Hematopoietic multipotent progenitor cell treated with erythropoietin and hydrocortisone succinate and interleukin-3 and kit ligand, for 17 days (in vitro differentiated cells): ENCODE measurements at regions not wholly inside any gene's neighbourhood (a gene's known extent, or its start where the extent isn't known, plus 50 kb on each side); places are given as distances from the start of the nearest gene placed in this dataset.

Source experiments
- DNase-seq: peaks from one replicate; pipeline ENCODE4 v3.0.0-alpha.2; 2015; ENCODE audit warnings: low spot score

- no peak for DNase-seq
Measured at GRCh38 chr7:131226514-131226865, 101.2 kb upstream of the MKLN1 start.

- DNase-seq: no peak
Measured at GRCh38 chr7:131231381-131232220, 96.1 kb upstream of the MKLN1 start.

DNA sequence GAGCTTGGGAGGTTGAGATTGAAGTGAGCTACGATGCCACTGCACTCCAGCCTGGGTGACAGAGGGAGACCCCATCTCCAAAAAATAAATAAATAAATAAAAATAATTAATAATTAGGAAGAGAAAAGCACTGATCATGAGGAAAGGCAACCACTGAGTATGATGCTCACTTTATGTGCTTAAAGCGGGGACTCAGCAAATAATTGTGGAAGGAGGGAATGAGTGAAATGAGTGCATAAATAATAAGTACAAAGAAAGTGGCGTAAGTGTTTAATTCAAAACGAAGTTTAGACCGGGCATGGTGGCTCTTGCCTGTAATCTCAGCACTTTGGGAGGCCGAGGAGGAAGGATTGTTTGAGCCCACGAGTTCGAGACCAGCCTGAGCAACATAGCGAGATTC, 94.9 kb upstream of the MKLN1 start:
- DNase-seq: no peak

DNA sequence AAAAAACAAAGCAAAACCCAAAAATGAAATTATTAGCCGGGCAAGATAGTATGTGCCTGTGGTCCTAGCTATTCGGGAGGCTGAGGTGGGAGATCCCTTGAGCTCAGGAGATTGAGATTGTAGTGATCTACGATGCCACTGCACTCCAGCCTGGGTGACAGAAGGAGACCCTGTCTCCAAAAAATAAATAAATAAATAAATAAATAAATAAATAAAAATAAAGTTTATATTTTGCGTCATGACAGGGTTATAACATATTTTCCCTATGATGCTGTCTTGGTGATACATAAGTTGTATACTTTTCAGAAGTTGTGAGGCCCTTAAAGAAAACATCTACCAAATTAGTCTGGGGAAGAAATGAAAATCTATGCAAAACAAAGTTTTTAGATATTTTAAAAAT, 94.5 kb upstream of the MKLN1 start:
- DNase-seq: no peak

DNA sequence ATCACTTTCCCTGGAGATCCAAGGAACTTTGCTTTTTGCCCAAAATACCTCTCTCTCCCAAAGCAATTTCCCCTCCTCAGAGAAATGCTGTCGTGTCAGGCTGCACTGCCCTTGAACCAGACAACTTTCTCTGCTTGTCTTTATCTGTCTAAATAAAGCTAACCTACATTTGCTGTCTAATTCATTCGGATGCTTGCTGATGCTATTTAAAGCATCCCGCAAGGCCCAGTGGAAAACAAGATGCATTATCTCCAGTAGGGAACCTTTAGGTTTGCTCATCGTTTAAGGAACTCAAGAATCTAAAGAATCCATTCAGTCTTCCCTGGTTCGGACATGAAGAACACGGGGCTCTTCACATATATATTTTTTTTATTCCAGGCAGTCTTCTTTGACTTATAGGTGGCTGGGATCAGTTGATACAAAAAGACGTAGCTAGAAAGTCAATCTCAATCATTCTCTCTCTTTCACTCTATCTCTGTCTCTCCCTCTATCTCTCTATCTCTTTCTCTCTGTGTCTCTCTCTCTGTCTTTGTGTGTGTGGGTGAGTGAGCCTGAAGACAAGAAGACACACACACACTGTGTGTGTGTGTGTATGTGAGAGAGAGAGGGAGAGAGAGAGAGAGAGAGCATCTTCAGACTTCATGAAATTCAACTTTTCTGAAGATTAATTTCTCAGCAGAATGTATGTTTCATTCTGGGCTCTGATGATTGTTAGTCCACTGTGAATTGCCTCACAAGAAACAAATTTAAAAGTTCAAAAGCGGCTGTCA, 92.8 kb upstream of the MKLN1 start:
- no peak for DNase-seq

GRCh38 chr7:131235489-131236317, 92.0 kb upstream of the MKLN1 start:
- DNase-seq: no peak

- no peak for DNase-seq
Measured at GRCh38 chr7:131236318-131236672, 91.4 kb upstream of the MKLN1 start.

DNA sequence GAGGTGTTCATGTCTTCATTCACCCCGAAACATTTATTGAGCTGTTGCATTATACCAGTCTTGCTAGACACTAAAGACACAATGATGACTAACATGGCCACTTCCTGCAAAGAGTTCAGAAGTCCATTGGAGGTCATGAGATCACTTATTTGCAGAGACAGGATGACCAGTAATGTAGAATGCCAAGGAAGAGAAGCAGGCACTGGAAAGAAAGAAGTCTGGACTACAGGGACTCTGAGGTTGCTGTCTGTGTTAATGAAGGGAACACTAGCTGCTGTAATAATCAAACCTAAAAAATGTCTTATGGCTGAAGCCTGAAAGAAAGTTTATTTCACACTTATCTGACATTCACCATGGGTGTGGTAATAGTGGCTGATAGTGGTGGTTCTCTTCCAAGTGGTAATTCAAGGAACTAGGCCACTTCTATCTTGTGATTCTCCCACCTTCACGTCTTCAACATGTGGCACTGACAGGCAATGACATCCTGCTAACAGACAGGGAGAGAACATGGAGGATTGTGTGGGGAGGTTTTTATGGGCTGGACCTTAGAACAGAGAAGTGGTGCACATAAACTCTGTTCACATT, 89.2 kb upstream of the MKLN1 start:
- DNase-seq: no peak

GRCh38 chr7:131241386-131241785, 86.3 kb upstream of the MKLN1 start:
- DNase-seq: no peak

DNA sequence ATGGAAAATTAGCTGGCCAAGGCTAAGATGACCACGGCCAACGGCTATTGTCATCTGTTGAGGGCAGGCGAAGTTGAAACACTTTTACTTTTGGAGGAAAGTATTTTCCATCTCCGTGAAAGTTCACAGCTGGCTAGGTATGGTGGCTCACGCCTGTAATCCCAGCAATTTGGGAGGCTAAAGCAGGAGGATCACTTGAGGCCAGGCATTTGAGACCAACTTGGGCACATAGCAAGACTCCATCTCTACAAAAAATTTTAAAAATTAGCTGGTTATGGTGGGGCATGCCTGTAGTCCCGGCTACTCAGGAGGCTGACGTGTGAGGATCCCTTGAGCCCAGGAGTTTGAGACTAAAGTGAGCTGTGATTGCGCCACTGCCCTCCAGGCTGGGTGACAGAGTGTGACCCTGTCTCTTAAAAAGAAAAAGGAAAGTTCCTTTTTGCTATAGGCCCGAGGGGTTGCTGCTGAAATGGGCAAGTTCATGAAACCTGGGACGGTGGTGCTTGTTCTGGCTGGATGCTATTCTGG, 85.5 kb upstream of the MKLN1 start:
- DNase-seq: no peak

DNA sequence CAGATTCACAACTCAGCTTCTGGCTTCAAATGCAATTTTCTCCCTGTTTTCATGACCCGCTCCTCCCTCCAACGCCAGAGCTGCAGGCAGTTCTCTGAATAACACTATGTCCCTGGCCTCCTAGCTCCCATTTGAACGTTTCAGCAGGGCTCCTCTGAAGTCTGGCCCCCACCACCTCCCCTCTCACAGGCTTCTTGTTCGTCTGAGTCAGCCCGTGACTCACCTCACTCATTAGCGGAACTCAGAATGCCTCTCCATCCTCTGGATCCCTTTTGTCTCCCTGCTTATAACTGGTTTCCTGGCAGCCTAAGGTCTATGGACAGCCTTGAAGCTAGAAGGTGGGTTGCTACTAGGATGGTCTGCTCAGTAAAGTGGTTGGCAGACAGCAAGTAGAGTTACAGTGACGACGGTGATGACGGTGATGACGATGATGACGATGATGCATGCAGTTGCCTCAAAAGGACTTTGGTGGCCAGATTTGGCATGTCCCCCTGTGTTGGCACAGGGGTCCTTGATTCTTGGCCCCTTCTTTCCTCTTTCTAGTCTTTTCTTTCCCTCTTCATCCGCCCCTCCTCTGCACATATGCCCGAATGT, 83.3 kb upstream of the MKLN1 start:
- no peak for DNase-seq

- DNase-seq: no peak
Measured at GRCh38 chr7:131249003-131249402, 78.7 kb upstream of the MKLN1 start.

- DNase-seq: no peak
Measured at GRCh38 chr7:131249483-131249882, 78.2 kb upstream of the MKLN1 start.

- DNase-seq: no peak
Measured at GRCh38 chr7:131250331-131250730, 77.3 kb upstream of the MKLN1 start.

GRCh38 chr7:131251371-131251770, 76.3 kb upstream of the MKLN1 start:
- no peak for DNase-seq

GRCh38 chr7:131252976-131253375, 74.7 kb upstream of the MKLN1 start:
- DNase-seq: no peak

GRCh38 chr7:131254211-131254610, 73.5 kb upstream of the MKLN1 start:
- no peak for DNase-seq

DNA sequence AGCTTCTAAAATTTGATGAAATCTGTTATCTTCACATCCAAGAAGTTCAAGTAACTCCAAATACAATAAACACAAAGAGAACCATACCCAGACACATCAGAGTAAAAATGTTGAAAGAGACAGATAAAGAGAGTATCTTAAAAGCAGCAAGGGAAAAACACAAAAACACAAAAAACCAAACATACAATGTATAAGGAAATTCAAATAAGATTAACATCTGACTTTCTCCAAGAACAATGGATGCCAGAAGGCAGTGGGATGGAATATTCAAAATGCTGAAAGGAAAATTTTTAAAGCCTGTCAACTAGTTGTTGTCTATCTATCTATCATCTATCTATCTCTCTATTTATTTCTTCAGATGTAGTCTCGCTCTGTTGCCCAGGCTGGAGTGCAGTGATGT, 72.4 kb upstream of the MKLN1 start:
- no peak for DNase-seq

DNA sequence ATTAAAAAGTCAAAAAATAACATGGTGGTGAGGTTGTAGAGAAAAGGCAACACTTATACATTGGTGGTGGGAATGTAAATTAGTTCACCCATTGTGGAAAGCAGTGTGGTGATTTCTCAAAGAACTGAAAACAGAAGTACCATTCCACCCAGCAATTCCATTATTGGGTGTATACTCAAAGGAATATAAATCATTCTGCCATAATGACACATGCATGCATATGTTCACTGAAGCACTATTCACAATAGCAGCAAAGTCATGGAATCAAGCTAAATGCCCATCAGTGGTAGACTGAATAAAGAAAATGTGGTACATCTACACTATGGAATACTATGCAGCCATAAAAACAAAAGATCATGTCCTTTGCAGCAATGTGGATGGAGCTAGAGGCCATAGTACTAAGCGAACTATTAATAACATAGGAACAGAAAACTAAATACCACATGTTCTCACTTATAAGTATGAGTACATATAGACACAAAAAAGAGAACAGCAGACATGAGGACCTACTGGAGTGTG, 66.1 kb upstream of the MKLN1 start:
- no peak for DNase-seq

GRCh38 chr7:131265227-131265626, 62.4 kb upstream of the MKLN1 start:
- no peak for DNase-seq

DNA sequence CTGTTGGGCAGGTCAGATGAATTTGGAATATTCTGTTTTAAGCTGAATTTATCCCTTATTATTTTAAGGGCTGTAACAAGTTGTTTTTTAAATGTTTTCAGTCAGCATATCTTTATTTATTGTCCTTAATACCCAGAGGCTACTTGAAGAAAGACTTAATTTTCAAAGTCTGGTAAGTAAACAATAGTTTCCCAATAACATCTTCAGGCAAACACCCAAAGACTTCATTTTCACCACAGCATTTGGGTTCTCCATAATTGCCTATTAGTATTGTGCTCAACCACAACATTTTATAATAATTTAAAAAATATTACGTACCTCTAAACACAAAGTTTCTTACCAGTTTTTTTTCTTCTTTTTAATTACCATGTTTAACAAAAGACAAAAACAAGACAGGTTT, 60.0 kb upstream of the MKLN1 start:
- no peak for DNase-seq

- no peak for DNase-seq
Measured at GRCh38 chr7:131268906-131269305, 58.8 kb upstream of the MKLN1 start.
